H1 (cell line): ENCODE measurements at regions not wholly inside any gene's neighbourhood (a gene's known extent, or its start where the extent isn't known, plus 50 kb on each side); places are given as distances from the start of the nearest gene placed in this dataset.

Source experiments
- CTCF ChIA-PET: fragments of 300-600 bp; sonication (Branson Sonifier 250); formaldehyde crosslinking; loops from one replicate; lab custom pipeline; 2021; ENCODE audit not compliant: partially characterized antibody; lab: Charles Lee
- POLR2A ChIA-PET: fragments of 300-600 bp; sonication (Branson Sonifier 250); formaldehyde crosslinking; loops from one replicate; lab custom pipeline; 2021; ENCODE audit warnings: inconsistent platforms; ENCODE audit not compliant: partially characterized antibody; lab: Charles Lee
- DNase-seq, 2 experiments: peaks; one replicate each; pipeline versions ENCODE4 v3.0.0 to v3.0.0-alpha.2; 2010 to 2022; ENCODE audit warnings: low spot score in 2 of 2, low read depth in 1 of 2, mixed read lengths in 1 of 2
- FAIRE-seq: peaks from 2 replicates; lab custom pipeline; 2011; peaks lifted over from hg19 to GRCh38; lab: Jason Lieb, UNC
- H2AFZ ChIP-seq: 2 replicates; pipeline ENCODE4 v1.8.1; 2012; ENCODE audit warnings: low read length, inconsistent platforms
- H2AK5ac ChIP-seq: 2 replicates; pipeline ENCODE4 v1.6.1; 2013; ENCODE audit warnings: low read depth, low read length
- H2BK120ac ChIP-seq: replicated peaks from 2 replicates; pipeline ENCODE3; 2013; ENCODE audit warnings: low read depth, low read length, inconsistent platforms
- H2BK12ac ChIP-seq: 2 replicates; pipeline ENCODE4 v1.6.1; 2013; ENCODE audit warnings: low read depth, low read length
- H2BK15ac ChIP-seq: 2 replicates; pipeline ENCODE4 v1.6.1; 2013; ENCODE audit warnings: low read length
- H2BK20ac ChIP-seq: 2 replicates; pipeline ENCODE4 v1.6.1; 2013; ENCODE audit warnings: low read length
- H2BK5ac ChIP-seq: 2 replicates; pipeline ENCODE4 v1.6.1; 2013; ENCODE audit warnings: low read depth, low read length
- H3K14ac ChIP-seq: 2 replicates; pipeline ENCODE4 v1.6.1; 2013; ENCODE audit warnings: inconsistent platforms; ENCODE audit not compliant: insufficient read length
- H3K18ac ChIP-seq: 2 replicates; pipeline ENCODE4 v1.6.1; 2013; ENCODE audit warnings: low read length; ENCODE audit errors: extremely low read depth
- H3K23ac ChIP-seq: 2 replicates; pipeline ENCODE4 v1.6.1; 2013; ENCODE audit warnings: inconsistent platforms; ENCODE audit not compliant: insufficient read length
- H3K23me2 ChIP-seq: 2 replicates; pipeline ENCODE4 v1.6.1; 2013; ENCODE audit warnings: low read depth, low read length
- H3K27ac ChIP-seq: 2 replicates; pipeline ENCODE4 v1.6.1; 2011; ENCODE audit warnings: low read depth, low read length, inconsistent platforms
- H3K27me3 ChIP-seq, 4 experiments: replicated peaks in 1 of 4; 1 replicate in 1 of 4; 2 replicates in 3 of 4; pipeline versions ENCODE4 v1.6.1 to v1.8.1; 2011 to 2013; ENCODE audit warnings: low read length in 3 of 4, mild to moderate bottlenecking in 3 of 4, inconsistent platforms in 2 of 4, mixed read lengths in 2 of 4, moderate library complexity in 1 of 4; ENCODE audit not compliant: control insufficient read depth in 3 of 4, insufficient read depth in 3 of 4; ENCODE audit errors: extremely low read depth in 1 of 4
- H3K36me3 ChIP-seq, 4 experiments: 2 replicates each; pipeline versions ENCODE4 v1.6.1 to v1.8.1; 2011 to 2013; ENCODE audit warnings: mild to moderate bottlenecking in 4 of 4, low read length in 3 of 4, moderate library complexity in 2 of 4, control low read depth in 1 of 4, inconsistent platforms in 1 of 4; ENCODE audit not compliant: insufficient read depth in 4 of 4, control insufficient read depth in 2 of 4
- H3K4ac ChIP-seq: replicated peaks from 2 replicates; pipeline ENCODE3; 2013; ENCODE audit warnings: low read length, low read depth, mixed read lengths, inconsistent platforms; ENCODE audit not compliant: insufficient read length
- H3K4me1 ChIP-seq, 4 experiments: replicated peaks in 1 of 4; 1 replicate in 1 of 4; 2 replicates in 3 of 4; pipeline versions ENCODE4 v1.6.1 to v1.8.1; 2011 to 2013; ENCODE audit warnings: low read length in 3 of 4, inconsistent platforms in 2 of 4, mixed read lengths in 1 of 4; ENCODE audit not compliant: insufficient read depth in 4 of 4, control insufficient read depth in 3 of 4
- H3K4me2 ChIP-seq, 2 experiments: 2 replicates each; pipeline versions ENCODE4 v1.6.1 to v1.8.1; 2011 to 2013; ENCODE audit warnings: low read depth in 2 of 2, low read length in 2 of 2, control low read depth in 1 of 2, inconsistent platforms in 1 of 2, mild to moderate bottlenecking in 1 of 2; ENCODE audit not compliant: insufficient read depth in 1 of 2
- H3K4me3 ChIP-seq, 4 experiments: fragments of 200-600, 300-600 bp in 1 of 4; sonication (generic), shearing (Covaris generic), sonication (Bioruptor Twin) in 1 of 4; 2 replicates each; pipeline versions ENCODE4 v1.5.1 to v1.8.1; 2011 to 2016; ENCODE audit warnings: low read length in 4 of 4, low read depth in 3 of 4, control low read depth in 2 of 4, inconsistent platforms in 2 of 4, mild to moderate bottlenecking in 2 of 4, mixed read lengths in 1 of 4, moderate library complexity in 1 of 4; ENCODE audit not compliant: insufficient read depth in 2 of 4; ENCODE audit errors: extremely low read depth in 1 of 4
- H3K56ac ChIP-seq: replicated peaks from 2 replicates; pipeline ENCODE3; 2013; ENCODE audit warnings: low read depth, mild to moderate bottlenecking, mixed read lengths, low read length, inconsistent platforms; ENCODE audit not compliant: insufficient read length
- H3K79me1 ChIP-seq: 2 replicates; pipeline ENCODE4 v1.6.1; 2013; ENCODE audit warnings: low read depth, low read length, control low read depth
- H3K79me2 ChIP-seq, 2 experiments: 2 replicates each; pipeline versions ENCODE4 v1.6.1 to v1.8.1; 2012 to 2013; ENCODE audit warnings: low read length in 2 of 2, mild to moderate bottlenecking in 2 of 2, inconsistent platforms in 1 of 2; ENCODE audit not compliant: insufficient read depth in 2 of 2, control insufficient read depth in 1 of 2
- H3K9ac ChIP-seq, 4 experiments: replicated peaks in 1 of 4; 1 replicate in 1 of 4; 2 replicates in 3 of 4; pipeline versions ENCODE4 v1.6.1 to v1.8.1; 2011 to 2013; ENCODE audit warnings: low read depth in 3 of 4, low read length in 3 of 4, control low read depth in 2 of 4, mild to moderate bottlenecking in 2 of 4, moderate library complexity in 2 of 4, inconsistent platforms in 1 of 4; ENCODE audit errors: extremely low read depth in 1 of 4
- H3K9me3 ChIP-seq, 2 experiments: 2 replicates each; pipeline versions ENCODE4 v1.6.1 to v1.8.1; 2012 to 2013; ENCODE audit warnings: mild to moderate bottlenecking in 2 of 2, moderate library complexity in 2 of 2, control low read depth in 1 of 2, inconsistent platforms in 1 of 2, low read depth in 1 of 2, low read length in 1 of 2, mixed read lengths in 1 of 2; ENCODE audit not compliant: insufficient read depth in 2 of 2
- H4K20me1 ChIP-seq, 2 experiments: replicated peaks in 1 of 2; 2 replicates each; pipeline versions ENCODE3 to v1.8.1; 2011 to 2013; ENCODE audit warnings: inconsistent platforms in 2 of 2, low read length in 2 of 2, mild to moderate bottlenecking in 1 of 2; ENCODE audit not compliant: insufficient read depth in 2 of 2, control insufficient read depth in 1 of 2
- H4K5ac ChIP-seq: 2 replicates; pipeline ENCODE4 v1.6.1; 2013; ENCODE audit warnings: low read length, low read depth, mixed read lengths, inconsistent platforms; ENCODE audit not compliant: insufficient read length
- H4K8ac ChIP-seq: 2 replicates; pipeline ENCODE4 v1.8.0; 2013; ENCODE audit warnings: mild to moderate bottlenecking, moderate library complexity, low read length, inconsistent platforms; ENCODE audit not compliant: insufficient read depth; ENCODE audit errors: extremely low read depth
- H4K91ac ChIP-seq: replicated peaks from 2 replicates; pipeline ENCODE3; 2013; ENCODE audit warnings: low read length, mixed read lengths, inconsistent platforms; ENCODE audit not compliant: insufficient read length
- CHD2 ChIP-seq: IDR thresholded peaks from 2 replicates; pipeline ENCODE4 v1.6.1; 2012; ENCODE audit warnings: low read length, improper control_type of control experiment
- EP300 ChIP-seq, 2 experiments: IDR thresholded peaks; 1 replicate in 1 of 2; 2 replicates in 1 of 2; pipeline ENCODE4 v1.6.1; 2011 to 2012; ENCODE audit warnings: low read depth in 2 of 2, low read length in 2 of 2, mild to moderate bottlenecking in 2 of 2, borderline replicate concordance in 1 of 2, inconsistent platforms in 1 of 2, moderate library complexity in 1 of 2
- GABPA ChIP-seq: IDR thresholded peaks from 2 replicates; pipeline ENCODE4 v1.6.1; 2011; ENCODE audit warnings: mild to moderate bottlenecking, low read length, moderate library complexity, borderline replicate concordance; ENCODE audit not compliant: insufficient read depth
- GTF2F1 ChIP-seq: IDR thresholded peaks from 2 replicates; pipeline ENCODE4 v1.6.1; 2012; ENCODE audit warnings: low read depth, low read length, improper control_type of control experiment, borderline replicate concordance
- HDAC6 ChIP-seq: IDR thresholded peaks from one replicate; pipeline ENCODE4 v1.7.1; 2012; ENCODE audit warnings: low read depth, mild to moderate bottlenecking, inconsistent platforms, low read length, moderate library complexity
- KDM5A ChIP-seq: fragments of 200-600 bp; IDR thresholded peaks from 2 replicates; pipeline ENCODE4 v1.7.1; 2012; ENCODE audit warnings: mild to moderate bottlenecking, low read length, inconsistent platforms, mixed read lengths
- POLR2A ChIP-seq, 2 experiments: IDR thresholded peaks; 1 replicate in 1 of 2; 2 replicates in 1 of 2; pipeline ENCODE4 v1.6.1; 2011; ENCODE audit warnings: low read depth in 2 of 2, low read length in 2 of 2, mild to moderate bottlenecking in 2 of 2; ENCODE audit errors: control extremely low read depth in 1 of 2
- SAP30 ChIP-seq: fragments of 300-600 bp; sonication (generic); IDR thresholded peaks from 2 replicates; pipeline ENCODE4 v1.7.1; 2012; ENCODE audit warnings: low read length, moderate library complexity, mild to moderate bottlenecking, inconsistent platforms; ENCODE audit not compliant: insufficient read depth, insufficient replicate concordance
- SIN3A ChIP-seq, 2 experiments: IDR thresholded peaks in 1 of 2; conservative IDR thresholded peaks in 1 of 2; 2 replicates each; pipeline ENCODE4 v1.6.1; 2011 to 2012; ENCODE audit warnings: low read length in 2 of 2, improper control_type of control experiment in 1 of 2, low read depth in 1 of 2, mild to moderate bottlenecking in 1 of 2
- SP1 ChIP-seq: IDR thresholded peaks from 2 replicates; pipeline ENCODE4 v1.6.1; 2011; ENCODE audit warnings: low read depth, low read length
- TF ChIP-seq, protein P1 (sequence below): IDR thresholded peaks from 2 replicates; pipeline ENCODE4 v1.6.1; 2012; ENCODE audit warnings: inconsistent platforms
- TF ChIP-seq, protein P2 (sequence below): IDR thresholded peaks from 2 replicates; pipeline ENCODE4 v1.6.1; 2011; ENCODE audit warnings: low read depth, mild to moderate bottlenecking, low read length; ENCODE audit not compliant: insufficient read depth
- TF ChIP-seq, protein P3 (sequence below): IDR thresholded peaks from 2 replicates; pipeline ENCODE4 v1.6.1; 2012; ENCODE audit warnings: low read length, inconsistent platforms

DNA sequence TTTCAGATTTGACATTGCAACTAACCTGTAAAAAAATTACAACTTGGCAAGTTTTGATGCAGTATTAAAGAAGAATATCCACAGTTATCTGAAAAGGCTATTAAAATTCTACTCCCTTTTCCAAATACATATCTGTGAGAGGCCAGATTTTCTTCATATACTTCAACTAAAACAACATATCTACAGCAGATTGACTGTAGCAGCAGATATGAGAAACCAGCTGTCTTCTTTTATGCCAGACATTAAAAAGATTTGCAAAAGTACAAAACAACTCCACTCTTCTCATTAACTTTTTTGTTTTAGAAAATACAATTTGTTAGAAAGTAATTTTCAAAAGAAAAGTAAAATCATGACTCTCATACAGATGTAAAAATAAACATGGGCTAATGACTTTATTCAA is 281.1 kb upstream of the PCSK5 start:
- no peak for DNase-seq
- no peak for FAIRE-seq
- no peaks in the 10 kb centered on the region for H3K4me1 ChIP-seq
- TF ChIP-seq POLR2A (IDR thresholded peaks at IDR 0.05; ENCODE audit: control extremely low read depth in 1 of 2, low read depth in 2 of 2, low read length in 2 of 2) (no peak), HDAC6 (no peak), GTF2F1 (no peak), SIN3A (conservative IDR thresholded peaks at IDR 0.05 in 1 of 2, IDR thresholded peaks at IDR 0.05 in 1 of 2; ENCODE audit: low read depth in 1 of 2, low read length in 2 of 2) (no peak), CHD2 (no peak), SP1 (no peak), EP300 (IDR thresholded peaks at IDR 0.05; ENCODE audit: borderline replicate concordance in 1 of 2, low read depth in 2 of 2, low read length in 2 of 2) (no peak), KDM5A (no peak), GABPA (no peak), SAP30 (no peak)
- TF ChIP-seq, protein P1, sequence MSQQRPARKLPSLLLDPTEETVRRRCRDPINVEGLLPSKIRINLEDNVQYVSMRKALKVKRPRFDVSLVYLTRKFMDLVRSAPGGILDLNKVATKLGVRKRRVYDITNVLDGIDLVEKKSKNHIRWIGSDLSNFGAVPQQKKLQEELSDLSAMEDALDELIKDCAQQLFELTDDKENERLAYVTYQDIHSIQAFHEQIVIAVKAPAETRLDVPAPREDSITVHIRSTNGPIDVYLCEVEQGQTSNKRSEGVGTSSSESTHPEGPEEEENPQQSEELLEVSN = no peak
- TF ChIP-seq, protein P2, sequence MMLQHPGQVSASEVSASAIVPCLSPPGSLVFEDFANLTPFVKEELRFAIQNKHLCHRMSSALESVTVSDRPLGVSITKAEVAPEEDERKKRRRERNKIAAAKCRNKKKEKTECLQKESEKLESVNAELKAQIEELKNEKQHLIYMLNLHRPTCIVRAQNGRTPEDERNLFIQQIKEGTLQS = no peak
- TF ChIP-seq, protein P3, sequence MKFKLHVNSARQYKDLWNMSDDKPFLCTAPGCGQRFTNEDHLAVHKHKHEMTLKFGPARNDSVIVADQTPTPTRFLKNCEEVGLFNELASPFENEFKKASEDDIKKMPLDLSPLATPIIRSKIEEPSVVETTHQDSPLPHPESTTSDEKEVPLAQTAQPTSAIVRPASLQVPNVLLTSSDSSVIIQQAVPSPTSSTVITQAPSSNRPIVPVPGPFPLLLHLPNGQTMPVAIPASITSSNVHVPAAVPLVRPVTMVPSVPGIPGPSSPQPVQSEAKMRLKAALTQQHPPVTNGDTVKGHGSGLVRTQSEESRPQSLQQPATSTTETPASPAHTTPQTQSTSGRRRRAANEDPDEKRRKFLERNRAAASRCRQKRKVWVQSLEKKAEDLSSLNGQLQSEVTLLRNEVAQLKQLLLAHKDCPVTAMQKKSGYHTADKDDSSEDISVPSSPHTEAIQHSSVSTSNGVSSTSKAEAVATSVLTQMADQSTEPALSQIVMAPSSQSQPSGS = no peak

More for the DNA sequence above, 281.1 kb upstream of the PCSK5 start:
- Histone ChIP-seq H2BK15ac (no peak overlapping the region), H3K4ac (no peak overlapping the region), H3K4me2 (no peak overlapping the region), H3K9ac (no peak overlapping the region), H3K27ac (no peak overlapping the region), H2BK20ac (no peak overlapping the region), H3K14ac (no peak overlapping the region), H3K79me2 (no peaks in the 10 kb centered on the region), H4K5ac (no peak overlapping the region), H3K23me2 (no peaks in the 10 kb centered on the region), H2AK5ac (no peak overlapping the region), H2BK120ac (no peak overlapping the region), H3K79me1 (no peaks in the 10 kb centered on the region), H3K9me3 (no peaks in the 10 kb centered on the region), H3K18ac (no peak overlapping the region), H4K91ac (no peak overlapping the region), H4K20me1 (no peaks in the 10 kb centered on the region), H2BK5ac (no peak overlapping the region), H2AFZ (no peak overlapping the region), H3K4me3 (no peak overlapping the region), H3K23ac (no peak overlapping the region), H4K8ac (no peak overlapping the region), H3K27me3 (no peaks in the 10 kb centered on the region), H2BK12ac (no peak overlapping the region), H3K36me3 (no peaks in the 10 kb centered on the region), H3K56ac (no peak overlapping the region)
- CTCF ChIA-PET = no interaction called here
- POLR2A ChIA-PET = no interaction called here
